ENCODE measurements at regions not wholly inside any gene's neighbourhood (a gene's known extent, or its start where the extent isn't known, plus 50 kb on each side); places are given as distances from the start of the nearest gene placed in this dataset.

DNA sequence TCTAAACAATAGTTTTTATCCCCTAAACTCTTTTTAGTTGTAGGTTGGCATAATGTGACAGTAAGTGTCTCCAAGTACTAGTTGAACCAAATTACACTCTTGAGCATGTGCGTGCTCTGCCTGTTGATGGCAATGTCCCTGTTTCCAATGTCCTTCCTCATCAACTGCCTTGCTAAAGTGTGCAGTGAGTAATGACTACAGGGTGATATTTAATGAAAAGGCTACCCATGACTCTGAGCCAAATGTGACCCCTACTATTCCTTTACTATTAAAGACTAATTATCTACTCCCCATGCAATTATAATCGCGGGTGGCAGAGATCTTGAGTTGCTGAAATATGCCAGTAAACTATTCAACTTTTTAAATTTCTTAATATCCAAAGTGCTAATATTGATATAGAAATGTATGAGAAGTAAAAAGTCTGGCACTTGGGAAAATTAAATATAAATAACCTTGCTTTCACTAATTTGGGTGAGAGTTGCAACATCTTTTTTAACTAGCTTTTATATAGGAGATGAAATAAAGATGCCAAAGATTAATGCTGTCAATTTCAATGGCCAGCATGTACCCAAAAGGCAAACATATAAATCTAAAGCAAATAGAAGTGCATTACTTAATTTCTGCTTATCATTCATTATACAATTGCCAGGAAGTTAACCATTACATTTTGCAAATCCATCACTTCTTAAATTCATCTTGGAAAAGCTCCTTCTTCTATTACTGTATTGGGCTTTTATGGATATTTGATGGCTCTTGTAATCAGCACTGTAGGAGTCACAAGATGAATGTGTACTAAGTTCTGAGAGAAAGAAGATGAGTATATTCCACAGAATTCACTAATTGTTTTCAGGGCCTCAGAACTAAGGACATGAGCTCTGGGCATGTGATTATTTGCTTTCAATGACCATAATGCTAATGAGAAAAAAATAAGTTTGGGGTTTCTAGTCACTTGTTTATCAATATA is 518.2 kb upstream of the NAALADL2 start:
- TF ChIP-seq EZH2 (IDR thresholded peaks at IDR 0.05; ENCODE audit: borderline replicate concordance, low read length), result no peak
- no peak for TF ChIP-seq CTCF (conservative IDR thresholded peaks at IDR 0.05 in 1 of 2, IDR thresholded peaks at IDR 0.05 in 1 of 2; ENCODE audit: extremely low read depth in 1 of 2, insufficient read depth in 1 of 2, low read depth in 1 of 2, low read length in 2 of 2)
